ENCODE measurements at regions not wholly inside any gene's neighbourhood (a gene's known extent, or its start where the extent isn't known, plus 50 kb on each side); places are given as distances from the start of the nearest gene placed in this dataset.
"Not testable (repeated sequence)": the region's sequence is repeated elsewhere in the genome, so short reads cannot be mapped to it uniquely, and the experiment has no call there.

- DNase-seq (ENCODE audit: low spot score): no peak
These were observed 1033.6 kb downstream of the CDH8 start for GRCh38 chr16:61002479-61003204.

GRCh38 chr16:60991886-60992285, 1044.4 kb downstream of the CDH8 start:
- DNase-seq (ENCODE audit: low spot score): no peak

GRCh38 chr16:60989592-60989991, 1046.6 kb downstream of the CDH8 start:
- DNase-seq (ENCODE audit: low spot score): no peak

GRCh38 chr16:60979119-60979518, 1057.1 kb downstream of the CDH8 start:
- no peak for DNase-seq (ENCODE audit: low spot score)

- DNase-seq (ENCODE audit: low spot score): no peak
These were observed 1086.4 kb downstream of the CDH8 start for GRCh38 chr16:60949800-60950199.

- no peak for DNase-seq (ENCODE audit: low spot score)
These were observed 1091.0 kb downstream of the CDH8 start for GRCh38 chr16:60945225-60945624.

GRCh38 chr16:60936189-60936588, 1100.0 kb downstream of the CDH8 start:
- DNase-seq (ENCODE audit: low spot score): not testable (repeated sequence)

GRCh38 chr16:60932600-60932999, 1103.6 kb downstream of the CDH8 start:
- no peak for DNase-seq (ENCODE audit: low spot score)

GRCh38 chr16:60930291-60930690, 1105.9 kb downstream of the CDH8 start:
- no peak for DNase-seq (ENCODE audit: low spot score)

- DNase-seq (ENCODE audit: low spot score): no peak
These were observed 1113.3 kb downstream of the CDH8 start for GRCh38 chr16:60922920-60923319.

GRCh38 chr16:60914334-60914733, 1121.9 kb downstream of the CDH8 start:
- no peak for DNase-seq (ENCODE audit: low spot score)

- DNase-seq (ENCODE audit: low spot score): no peak
These were observed 1128.6 kb downstream of the CDH8 start for GRCh38 chr16:60907645-60908044.

- DNase-seq (ENCODE audit: low spot score): peak; percentile 3
These were observed 1130.4 kb downstream of the CDH8 start for GRCh38 chr16:60905811-60906210.

GRCh38 chr16:60902114-60902513, 1134.1 kb downstream of the CDH8 start:
- DNase-seq (ENCODE audit: low spot score): no peak

GRCh38 chr16:60882816-60883215, 1153.4 kb downstream of the CDH8 start:
- DNase-seq (ENCODE audit: low spot score): no peak

GRCh38 chr16:60852635-60853034, 1183.6 kb downstream of the CDH8 start:
- DNase-seq (ENCODE audit: low spot score): no peak

- DNase-seq (ENCODE audit: low spot score): no peak
These were observed 1214.6 kb downstream of the CDH8 start for GRCh38 chr16:60821661-60822060.

- DNase-seq (ENCODE audit: low spot score): no peak
These were observed 1215.9 kb downstream of the CDH8 start for GRCh38 chr16:60820361-60820760.

- no peak for DNase-seq (ENCODE audit: low spot score)
These were observed 1217.8 kb downstream of the CDH8 start for GRCh38 chr16:60818465-60818864.

- DNase-seq (ENCODE audit: low spot score): no peak
These were observed 1219.8 kb downstream of the CDH8 start for GRCh38 chr16:60816461-60816860.

- no peak for DNase-seq (ENCODE audit: low spot score)
These were observed 1220.4 kb downstream of the CDH8 start for GRCh38 chr16:60815865-60816264.

GRCh38 chr16:60815033-60815432, 1221.2 kb downstream of the CDH8 start:
- DNase-seq (ENCODE audit: low spot score): no peak

GRCh38 chr16:60811657-60812056, 1224.6 kb downstream of the CDH8 start:
- DNase-seq (ENCODE audit: low spot score): no peak

GRCh38 chr16:60811051-60811608, 1225.1 kb downstream of the CDH8 start:
- peak; percentile 40 for DNase-seq (ENCODE audit: low spot score)

All from AG08395 (cell line).